ENCODE measurements at regions not wholly inside any gene's neighbourhood (a gene's known extent, or its start where the extent isn't known, plus 50 kb on each side); places are given as distances from the start of the nearest gene placed in this dataset.

DNA sequence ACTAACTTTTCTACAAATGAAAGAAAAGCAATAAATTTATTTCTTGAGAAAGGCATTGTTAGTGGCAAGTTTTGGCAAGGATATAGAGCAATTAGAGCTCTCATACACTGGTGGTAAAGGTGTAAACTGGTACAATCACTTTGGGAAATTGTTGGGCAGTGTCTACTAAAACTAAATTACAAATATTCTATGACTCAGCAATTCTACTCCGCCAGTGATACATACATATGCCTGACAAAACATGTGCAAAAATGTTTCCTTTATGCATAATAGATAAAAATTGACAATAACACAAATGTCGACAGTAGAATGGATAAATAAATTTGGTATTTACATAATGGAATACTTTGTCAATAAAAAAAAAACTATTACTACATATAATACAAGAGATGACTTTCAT, 96.3 kb upstream of the SATB2 start:
- no peak for TF ChIP-seq EP300 (IDR thresholded peaks at IDR 0.05)
- no peak for TF ChIP-seq CTCF (IDR thresholded peaks at IDR 0.05)

Measured in stomach (tissue), 4 donors.